IPS DF 6.9 (cell line): ENCODE measurements at regions not wholly inside any gene's neighbourhood (a gene's known extent, or its start where the extent isn't known, plus 50 kb on each side); places are given as distances from the start of the nearest gene placed in this dataset.

Source experiments
- DNase-seq: peaks from one replicate; pipeline ENCODE4 v3.0.0-alpha.2; 2013; ENCODE audit warnings: low read depth, low spot score
- H3K27ac ChIP-seq: one replicate; pipeline ENCODE4 v1.5.1; 2013; ENCODE audit warnings: low read length, control low read depth
- H3K27me3 ChIP-seq: 2 replicates; pipeline ENCODE4 v1.6.1; 2013; ENCODE audit warnings: mild to moderate bottlenecking, low read length; ENCODE audit not compliant: control insufficient read depth, insufficient read depth
- H3K36me3 ChIP-seq: 2 replicates; pipeline ENCODE4 v1.6.1; 2013; ENCODE audit warnings: low read length; ENCODE audit not compliant: control insufficient read depth, insufficient read depth
- H3K4me1 ChIP-seq: 2 replicates; pipeline ENCODE4 v1.6.1; 2013; ENCODE audit warnings: low read length; ENCODE audit not compliant: control insufficient read depth, insufficient read depth
- H3K4me3 ChIP-seq: 2 replicates; pipeline ENCODE4 v1.5.1; 2013; ENCODE audit warnings: mild to moderate bottlenecking, low read length
- H3K9me3 ChIP-seq: 2 replicates; pipeline ENCODE4 v1.6.1; 2013; ENCODE audit warnings: low read length, inconsistent platforms; ENCODE audit not compliant: control insufficient read depth, insufficient read depth
- WGBS: extraction: QIAGEN DNeasy Blood & Tissue Kit; methylation state at CpG from one replicate; pipeline ENCODE4 v1.1.7; 2013; ENCODE audit warnings: mixed read lengths, missing lambda C conversion rate; ENCODE audit not compliant: insufficient read length, insufficient coverage; 5-methylcytosine and 5-hydroxymethylcytosine counted together

GRCh38 chr10:28925121-28925663 lies 247.9 kb downstream of the BAMBI start:
- no peaks in the 10 kb centered on the region for H3K36me3 ChIP-seq
- H3K27ac ChIP-seq: no peak overlapping the region
- H3K4me3 ChIP-seq: no peak overlapping the region
- no peaks in the 10 kb centered on the region for H3K9me3 ChIP-seq
- no peak for DNase-seq
- no peaks in the 10 kb centered on the region for H3K27me3 ChIP-seq
- H3K4me1 ChIP-seq: no peaks in the 10 kb centered on the region
- WGBS: no CpG with 5 or more reads among the region's 32 CpGs

- no peaks in the 10 kb centered on the region for H3K36me3 ChIP-seq
- H3K27ac ChIP-seq: no peak overlapping the region
- no peak overlapping the region for H3K4me3 ChIP-seq
- H3K4me1 ChIP-seq: no peaks in the 10 kb centered on the region
- H3K9me3 ChIP-seq: no peaks in the 10 kb centered on the region
- no peaks in the 10 kb centered on the region for H3K27me3 ChIP-seq
- no CpG with 5 or more reads among the region's 3 CpGs for WGBS
- no peak for DNase-seq
Observed at GRCh38 chr10:28926932-28927331, 249.6 kb downstream of the BAMBI start.

GRCh38 chr10:28928484-28928883 lies 251.2 kb downstream of the BAMBI start:
- no peaks in the 10 kb centered on the region for H3K9me3 ChIP-seq

GRCh38 chr10:28929942-28930341 lies 252.6 kb downstream of the BAMBI start:
- WGBS: no CpG with 5 or more reads among the region's 3 CpGs
- no peak overlapping the region for H3K27ac ChIP-seq
- no peak overlapping the region for H3K4me3 ChIP-seq
- H3K27me3 ChIP-seq: no peaks in the 10 kb centered on the region
- no peak for DNase-seq
- H3K9me3 ChIP-seq: no peaks in the 10 kb centered on the region
- no peaks in the 10 kb centered on the region for H3K36me3 ChIP-seq
- no peaks in the 10 kb centered on the region for H3K4me1 ChIP-seq

More at GRCh38 chr10:28928484-28928883, 251.2 kb downstream of the BAMBI start:
- no peak for DNase-seq
- Histone ChIP-seq H3K27ac (no peak overlapping the region), H3K4me3 (no peak overlapping the region), H3K36me3 (no peaks in the 10 kb centered on the region), H3K27me3 (no peaks in the 10 kb centered on the region), H3K4me1 (no peaks in the 10 kb centered on the region)
- no CpG with 5 or more reads among the region's 2 CpGs for WGBS

GRCh38 chr10:28930514-28931495 lies 253.5 kb downstream of the BAMBI start:
- Histone ChIP-seq H3K4me3 (no peak overlapping the region), H3K27me3 (no peaks in the 10 kb centered on the region), H3K9me3 (no peaks in the 10 kb centered on the region), H3K4me1 (no peaks in the 10 kb centered on the region), H3K36me3 (no peaks in the 10 kb centered on the region), H3K27ac (no peak overlapping the region)
- no CpG with 5 or more reads among the region's 5 CpGs for WGBS
- no peak for DNase-seq

- no CpG with 5 or more reads among the region's 2 CpGs for WGBS
- no peaks in the 10 kb centered on the region for H3K4me1 ChIP-seq
- no peaks in the 10 kb centered on the region for H3K9me3 ChIP-seq
- no peaks in the 10 kb centered on the region for H3K27me3 ChIP-seq
- no peaks in the 10 kb centered on the region for H3K36me3 ChIP-seq
- no peak overlapping the region for H3K27ac ChIP-seq
- H3K4me3 ChIP-seq: no peak overlapping the region
- DNase-seq: no peak
Observed at GRCh38 chr10:28935061-28935460, 257.7 kb downstream of the BAMBI start.

- no peaks in the 10 kb centered on the region for H3K36me3 ChIP-seq
- DNase-seq: no peak
- H3K27ac ChIP-seq: no peak overlapping the region
- H3K9me3 ChIP-seq: no peaks in the 10 kb centered on the region
- WGBS: no CpG with 5 or more reads among the region's 7 CpGs
- no peaks in the 10 kb centered on the region for H3K4me1 ChIP-seq
- no peaks in the 10 kb centered on the region for H3K27me3 ChIP-seq
- H3K4me3 ChIP-seq: no peak overlapping the region
Observed at GRCh38 chr10:28937959-28938358, 260.6 kb downstream of the BAMBI start.

GRCh38 chr10:28938745-28939144 lies 261.4 kb downstream of the BAMBI start:
- Histone ChIP-seq H3K27me3 (no peaks in the 10 kb centered on the region), H3K27ac (no peak overlapping the region), H3K4me3 (no peak overlapping the region), H3K36me3 (no peaks in the 10 kb centered on the region), H3K9me3 (no peaks in the 10 kb centered on the region), H3K4me1 (no peaks in the 10 kb centered on the region)
- DNase-seq: no peak
- WGBS: no CpG with 5 or more reads among the region's 1 CpG

- no peaks in the 10 kb centered on the region for H3K27me3 ChIP-seq
- no peak overlapping the region for H3K27ac ChIP-seq
- H3K4me1 ChIP-seq: no peaks in the 10 kb centered on the region
- no peaks in the 10 kb centered on the region for H3K9me3 ChIP-seq
- H3K36me3 ChIP-seq: no peaks in the 10 kb centered on the region
- H3K4me3 ChIP-seq: peak overlapping the region; percentile 30; the same call in 1 of the 2 replicates
- no CpG with 5 or more reads among the region's 29 CpGs for WGBS
- peak; percentile 66 for DNase-seq
Observed at GRCh38 chr10:28939281-28940157, 262.2 kb downstream of the BAMBI start.
